ENCODE measurements at regions not wholly inside any gene's neighbourhood (a gene's known extent, or its start where the extent isn't known, plus 50 kb on each side); places are given as distances from the start of the nearest gene placed in this dataset.

DNA sequence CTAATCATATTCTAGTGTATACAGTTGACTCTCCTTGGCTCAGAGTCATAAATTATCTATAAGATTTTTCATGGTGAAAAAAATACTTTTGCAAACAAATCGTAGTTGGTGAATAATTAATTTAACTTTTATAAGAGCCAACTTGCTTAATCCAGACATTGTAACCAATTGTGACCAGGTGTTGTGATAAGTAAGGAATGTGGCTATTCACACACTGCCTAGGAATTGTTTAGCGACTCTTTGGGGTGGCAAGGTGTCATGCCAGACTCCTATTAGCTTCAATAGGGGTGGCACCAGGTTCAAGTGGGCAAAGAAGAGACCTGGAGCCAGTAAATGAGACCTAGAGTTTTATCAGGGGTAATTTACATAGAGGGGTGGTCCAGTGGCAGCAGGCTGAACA is 344.7 kb upstream of the PKDCC start:
- TF ChIP-seq, protein P1, sequence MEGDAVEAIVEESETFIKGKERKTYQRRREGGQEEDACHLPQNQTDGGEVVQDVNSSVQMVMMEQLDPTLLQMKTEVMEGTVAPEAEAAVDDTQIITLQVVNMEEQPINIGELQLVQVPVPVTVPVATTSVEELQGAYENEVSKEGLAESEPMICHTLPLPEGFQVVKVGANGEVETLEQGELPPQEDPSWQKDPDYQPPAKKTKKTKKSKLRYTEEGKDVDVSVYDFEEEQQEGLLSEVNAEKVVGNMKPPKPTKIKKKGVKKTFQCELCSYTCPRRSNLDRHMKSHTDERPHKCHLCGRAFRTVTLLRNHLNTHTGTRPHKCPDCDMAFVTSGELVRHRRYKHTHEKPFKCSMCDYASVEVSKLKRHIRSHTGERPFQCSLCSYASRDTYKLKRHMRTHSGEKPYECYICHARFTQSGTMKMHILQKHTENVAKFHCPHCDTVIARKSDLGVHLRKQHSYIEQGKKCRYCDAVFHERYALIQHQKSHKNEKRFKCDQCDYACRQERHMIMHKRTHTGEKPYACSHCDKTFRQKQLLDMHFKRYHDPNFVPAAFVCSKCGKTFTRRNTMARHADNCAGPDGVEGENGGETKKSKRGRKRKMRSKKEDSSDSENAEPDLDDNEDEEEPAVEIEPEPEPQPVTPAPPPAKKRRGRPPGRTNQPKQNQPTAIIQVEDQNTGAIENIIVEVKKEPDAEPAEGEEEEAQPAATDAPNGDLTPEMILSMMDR (IDR thresholded peaks at IDR 0.05), result no peak
- H3K9me3 ChIP-seq, result no peaks in the 10 kb centered on the region
- no peaks in the 10 kb centered on the region for H3K27me3 ChIP-seq
- H3K27ac ChIP-seq, result no peak overlapping the region
- peaks cover 0 to 8% of the 10 kb centered on the region in 2 experiments for H3K4me1 ChIP-seq (ENCODE audit: control insufficient read depth in 1 of 2, insufficient read depth in 1 of 2, low read depth in 1 of 2, low read length in 1 of 2)
- no peak overlapping the region for H3K4me3 ChIP-seq (ENCODE audit: low read depth in 1 of 2, low read length in 1 of 2)
- no peaks in the 10 kb centered on the region for H3K36me3 ChIP-seq

DNA sequence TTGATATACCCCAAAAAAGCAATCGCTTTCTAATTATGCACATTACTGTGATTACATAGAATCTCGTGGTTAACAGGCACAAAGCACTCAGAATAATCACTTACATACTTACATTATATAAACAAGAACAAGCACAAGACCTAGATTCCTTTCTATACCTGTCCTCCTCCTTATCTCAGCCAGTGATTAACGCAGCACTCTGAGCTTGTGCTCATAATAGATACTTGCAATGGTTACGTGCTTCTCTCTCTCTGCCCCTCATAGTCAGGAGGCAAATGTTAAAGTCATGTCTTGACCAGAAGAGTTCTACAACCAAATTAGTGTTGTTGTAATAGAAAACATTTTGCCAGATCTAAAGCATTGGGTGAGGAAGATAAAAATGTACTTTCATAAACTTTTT is 342.2 kb upstream of the PKDCC start:
- H3K9me3 ChIP-seq, result no peaks in the 10 kb centered on the region
- H3K4me3 ChIP-seq (ENCODE audit: low read depth in 1 of 2, low read length in 1 of 2), result no peak overlapping the region
- H3K27ac ChIP-seq, result no peak overlapping the region
- TF ChIP-seq, protein P1 (IDR thresholded peaks at IDR 0.05), result no peak
- H3K27me3 ChIP-seq, result no peaks in the 10 kb centered on the region
- H3K36me3 ChIP-seq, result no peaks in the 10 kb centered on the region
- peaks cover 0 to 8% of the 10 kb centered on the region in 2 experiments for H3K4me1 ChIP-seq (ENCODE audit: control insufficient read depth in 1 of 2, insufficient read depth in 1 of 2, low read depth in 1 of 2, low read length in 1 of 2)

DNA sequence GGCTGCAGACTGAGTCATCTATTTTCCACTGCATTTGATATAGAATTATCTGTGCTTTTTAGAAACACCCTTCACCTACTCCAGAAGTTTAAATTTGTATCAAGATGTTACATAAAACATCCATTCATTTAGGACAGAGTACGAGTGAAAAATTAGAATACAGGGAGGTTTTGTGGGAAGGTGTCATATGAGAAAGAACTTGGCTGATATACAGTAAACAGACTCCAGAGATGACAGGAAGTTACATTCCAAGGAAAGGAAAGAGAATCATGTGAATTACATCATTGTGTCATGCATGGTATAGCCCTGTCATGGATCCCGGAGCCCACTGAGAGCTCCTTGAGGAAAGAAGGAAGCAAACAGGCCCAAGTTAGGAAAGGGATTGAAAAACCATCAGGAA is 341.5 kb upstream of the PKDCC start:
- H3K4me1 ChIP-seq (ENCODE audit: control insufficient read depth in 1 of 2, insufficient read depth in 1 of 2, low read depth in 1 of 2, low read length in 1 of 2), result peaks cover 0 to 6% of the 10 kb centered on the region in 2 experiments
- H3K27me3 ChIP-seq, result no peaks in the 10 kb centered on the region
- no peak overlapping the region for H3K4me3 ChIP-seq (ENCODE audit: low read depth in 1 of 2, low read length in 1 of 2)
- H3K36me3 ChIP-seq, result no peaks in the 10 kb centered on the region
- H3K9me3 ChIP-seq, result no peaks in the 10 kb centered on the region
- no peak overlapping the region for H3K27ac ChIP-seq
- TF ChIP-seq, protein P1 (IDR thresholded peaks at IDR 0.05), result no peak

DNA sequence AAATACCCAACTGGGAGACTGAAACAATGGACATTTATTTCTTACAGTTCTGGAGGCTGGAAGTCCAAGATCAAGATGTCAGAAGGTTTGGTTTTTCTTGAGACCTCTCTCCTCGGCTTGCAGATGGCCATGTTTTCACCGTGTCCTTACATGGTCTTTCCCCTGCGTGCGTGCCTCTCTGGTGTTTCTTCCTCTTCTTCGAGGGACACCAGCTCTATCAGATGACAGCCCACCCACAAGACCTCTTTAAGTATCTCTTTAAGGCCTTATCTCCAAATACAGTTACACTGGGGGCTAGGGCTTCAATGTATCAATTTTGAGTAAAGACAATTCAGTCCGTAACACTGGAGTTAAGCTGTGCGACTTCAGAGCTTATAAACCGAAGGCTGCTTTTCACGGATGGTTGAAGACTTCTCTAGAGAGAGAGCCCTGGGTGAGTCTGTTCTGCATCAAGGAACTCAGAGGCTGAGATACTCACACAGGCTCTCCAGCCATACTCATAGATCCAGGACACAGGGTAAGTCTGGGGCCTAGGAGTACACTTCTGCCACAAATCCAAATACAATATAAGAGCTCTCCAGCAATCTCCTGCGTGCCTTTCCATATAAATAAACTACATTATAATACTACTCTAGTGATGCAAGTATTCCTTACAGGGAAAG is 339.9 kb upstream of the PKDCC start:
- no peak overlapping the region for H3K4me3 ChIP-seq (ENCODE audit: low read depth in 1 of 2, low read length in 1 of 2)
- H3K4me1 ChIP-seq (ENCODE audit: control insufficient read depth in 1 of 2, insufficient read depth in 1 of 2, low read depth in 1 of 2, low read length in 1 of 2), result no peaks in the 10 kb centered on the region
- no peaks in the 10 kb centered on the region for H3K36me3 ChIP-seq
- TF ChIP-seq, protein P1 (IDR thresholded peaks at IDR 0.05), result no peak
- no peak overlapping the region for H3K27ac ChIP-seq
- no peaks in the 10 kb centered on the region for H3K27me3 ChIP-seq
- H3K9me3 ChIP-seq, result no peaks in the 10 kb centered on the region

DNA sequence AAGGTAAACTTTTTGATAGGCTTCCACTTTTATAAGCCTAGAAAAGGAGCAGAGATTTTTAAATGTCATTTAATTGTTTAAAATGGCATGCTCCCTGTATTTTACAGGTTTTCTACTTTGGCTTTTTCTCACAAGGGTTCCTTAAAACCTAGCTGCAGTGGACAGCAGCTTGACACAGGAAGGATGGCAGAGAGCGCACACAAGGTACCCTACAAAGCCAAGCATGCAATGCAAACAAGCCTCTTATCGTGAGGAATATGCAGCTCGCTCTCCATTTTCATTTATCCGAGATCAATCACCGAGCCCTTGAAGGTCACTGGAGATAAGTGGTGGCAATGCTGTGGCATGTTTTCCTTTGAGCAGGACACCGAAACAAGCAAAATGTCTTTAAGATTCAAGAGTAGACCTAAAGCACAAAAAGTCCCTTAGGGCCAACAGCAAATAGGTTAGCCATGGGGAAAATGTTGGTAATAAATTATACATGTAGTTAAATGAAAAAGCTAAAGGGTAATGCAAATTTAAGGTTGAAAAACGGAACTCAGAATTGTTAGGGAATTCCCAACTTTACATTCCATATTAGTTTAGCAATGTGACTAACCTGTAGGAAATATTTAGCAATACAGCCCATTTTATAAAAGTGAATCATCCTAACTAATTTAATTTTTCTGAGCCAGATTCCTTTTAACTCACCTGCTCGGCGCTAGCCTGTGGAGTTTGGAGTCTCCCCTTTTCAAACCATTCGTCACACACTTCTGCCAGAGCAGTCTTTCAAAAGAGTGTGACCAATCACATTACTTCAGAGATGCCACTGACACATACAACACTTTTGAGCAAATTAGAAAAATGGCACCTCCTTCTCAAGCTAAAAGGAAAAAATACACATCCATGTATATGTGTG is 337.9 kb upstream of the PKDCC start:
- TF ChIP-seq, protein P1 (IDR thresholded peaks at IDR 0.05), result no peak
- Histone ChIP-seq H3K36me3 (no peaks in the 10 kb centered on the region), H3K27me3 (no peaks in the 10 kb centered on the region), H3K4me1 (ENCODE audit: control insufficient read depth in 1 of 2, insufficient read depth in 1 of 2, low read depth in 1 of 2, low read length in 1 of 2) (no peaks in the 10 kb centered on the region), H3K9me3 (no peaks in the 10 kb centered on the region), H3K4me3 (ENCODE audit: low read depth in 1 of 2, low read length in 1 of 2) (no peak overlapping the region), H3K27ac (no peak overlapping the region)
